Medulla oblongata (tissue), 1 donor: ENCODE measurements at regions not wholly inside any gene's neighbourhood (a gene's known extent, or its start where the extent isn't known, plus 50 kb on each side); places are given as distances from the start of the nearest gene placed in this dataset.
"Not testable (repeated sequence)": the region's sequence is repeated elsewhere in the genome, so short reads cannot be mapped to it uniquely, and the experiment has no call there.

Experiments
- DNase-seq: peaks from one replicate; pipeline ENCODE4 v3.0.0-alpha.2; 2015; ENCODE audit errors: extremely low spot score

GRCh38 chr6:14518515-14519217 is 401.1 kb downstream of the CD83 start:
- no peak for DNase-seq

DNA sequence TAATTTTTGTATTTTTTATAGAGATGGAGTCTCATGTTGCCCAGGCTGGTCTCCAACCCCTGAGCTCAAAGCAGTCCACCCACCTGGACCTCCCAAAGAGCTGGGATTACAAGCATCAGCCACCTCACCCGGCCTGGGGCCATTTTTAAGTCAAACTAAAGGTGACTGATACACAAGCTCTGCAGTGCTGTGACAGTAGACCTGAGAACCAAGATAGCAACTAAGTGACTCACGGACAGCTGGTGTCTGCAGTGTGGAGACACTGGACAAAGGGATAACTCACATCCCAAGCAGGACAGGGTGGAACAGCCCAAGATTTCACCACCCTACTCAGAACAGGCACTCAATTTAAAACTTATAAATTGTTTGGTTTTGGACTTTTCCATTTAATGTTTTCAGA is 402.5 kb downstream of the CD83 start:
- DNase-seq = no peak

GRCh38 chr6:14520536-14520935 is 403.0 kb downstream of the CD83 start:
- no peak for DNase-seq

DNA sequence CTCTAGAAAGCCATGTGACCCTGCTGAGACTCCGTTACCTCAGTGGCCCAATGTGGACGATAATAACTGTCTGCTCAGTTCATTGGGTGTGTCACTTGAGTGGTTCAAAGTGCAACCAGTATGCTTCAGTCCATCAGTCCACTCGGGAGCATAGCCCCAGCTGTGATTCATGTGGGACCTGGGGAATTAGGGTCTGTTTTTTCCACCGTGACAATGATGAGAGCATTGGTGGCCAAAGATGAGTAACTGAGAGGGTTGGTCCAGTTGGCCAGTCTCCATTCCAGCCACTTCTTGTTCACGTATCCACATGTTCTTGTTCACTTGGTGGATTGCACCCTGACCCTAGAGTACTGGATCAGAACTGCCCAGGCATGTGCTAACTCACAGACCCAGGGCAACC is 403.6 kb downstream of the CD83 start:
- no peak for DNase-seq

DNA sequence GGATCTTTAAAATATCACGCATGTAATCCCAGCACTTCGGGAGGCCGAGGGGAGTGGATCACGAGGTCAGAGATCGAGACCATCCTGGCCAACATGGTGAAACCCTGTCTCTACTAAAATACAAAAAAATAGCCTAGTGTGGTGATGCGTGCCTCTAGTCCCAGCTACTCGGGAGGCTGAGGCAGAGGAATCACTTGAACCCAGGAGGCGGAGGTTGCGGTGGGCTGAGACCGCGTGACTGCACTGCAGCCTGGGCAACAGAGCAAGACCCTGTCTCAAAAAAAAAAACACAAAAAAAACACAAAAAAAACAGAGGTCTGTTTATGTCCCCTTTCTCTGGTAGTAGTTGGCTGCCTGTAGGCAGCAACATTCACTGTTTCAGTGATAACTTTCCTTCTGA is 404.3 kb downstream of the CD83 start:
- not testable (repeated sequence) for DNase-seq

DNA sequence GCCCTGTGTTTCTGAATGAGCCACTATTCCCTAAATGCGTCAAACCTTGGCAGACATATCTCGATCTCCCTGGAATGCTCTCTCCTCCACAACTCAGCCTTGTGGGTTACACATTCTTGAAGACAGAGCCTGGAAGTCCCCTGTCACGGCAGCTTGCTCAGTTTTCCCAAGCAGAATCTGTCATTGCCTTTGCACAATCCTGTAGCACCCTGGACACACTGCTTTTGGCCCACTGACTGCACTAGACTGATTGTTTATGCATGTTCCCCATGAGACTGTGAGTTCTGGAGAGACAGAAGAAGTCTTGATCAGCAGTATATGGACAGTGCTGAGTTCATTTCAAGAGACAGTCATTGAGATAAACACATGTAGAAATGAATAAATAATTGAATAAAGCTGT is 406.7 kb downstream of the CD83 start:
- DNase-seq = no peak

GRCh38 chr6:14530385-14530784 is 412.8 kb downstream of the CD83 start:
- no peak for DNase-seq

GRCh38 chr6:14533446-14533845 is 415.9 kb downstream of the CD83 start:
- DNase-seq = no peak

- DNase-seq = no peak
Observed at GRCh38 chr6:14537030-14537429, 419.5 kb downstream of the CD83 start.

- DNase-seq = no peak
Observed at GRCh38 chr6:14540276-14540675, 422.7 kb downstream of the CD83 start.

GRCh38 chr6:14540810-14541540 is 423.4 kb downstream of the CD83 start:
- no peak for DNase-seq

DNA sequence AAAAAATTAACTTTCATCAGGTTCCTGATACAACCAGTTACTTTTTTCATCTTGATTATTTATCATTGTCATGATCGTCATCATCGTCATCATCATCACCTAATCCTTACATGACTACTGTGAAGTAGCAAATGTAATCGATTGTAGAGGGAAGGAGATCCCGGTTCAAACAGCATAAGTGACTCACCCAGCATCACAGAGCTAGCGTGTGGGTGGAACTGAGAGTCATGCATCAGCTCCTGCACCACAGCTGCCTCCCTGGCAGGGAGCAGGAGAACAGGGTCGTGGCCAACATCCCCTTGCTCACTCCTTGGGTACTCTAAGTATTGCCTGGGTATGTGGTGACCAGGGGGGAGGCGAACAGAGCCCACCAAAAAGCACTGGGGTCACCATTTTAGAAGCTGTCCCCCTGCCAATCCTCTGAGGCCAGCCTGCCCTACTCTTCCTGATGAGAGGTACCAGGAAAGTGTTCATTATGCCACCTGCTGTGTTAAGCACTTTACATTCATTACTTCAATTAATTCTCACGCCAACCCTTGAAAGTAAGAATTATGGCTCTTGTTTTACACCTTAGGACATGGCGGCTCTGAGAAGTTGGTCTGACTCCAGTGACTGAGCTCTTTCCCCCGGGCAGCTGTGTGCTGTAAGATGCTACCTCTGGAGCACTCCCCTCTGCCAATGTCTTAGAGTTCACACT is 425.2 kb downstream of the CD83 start:
- no peak for DNase-seq

DNA sequence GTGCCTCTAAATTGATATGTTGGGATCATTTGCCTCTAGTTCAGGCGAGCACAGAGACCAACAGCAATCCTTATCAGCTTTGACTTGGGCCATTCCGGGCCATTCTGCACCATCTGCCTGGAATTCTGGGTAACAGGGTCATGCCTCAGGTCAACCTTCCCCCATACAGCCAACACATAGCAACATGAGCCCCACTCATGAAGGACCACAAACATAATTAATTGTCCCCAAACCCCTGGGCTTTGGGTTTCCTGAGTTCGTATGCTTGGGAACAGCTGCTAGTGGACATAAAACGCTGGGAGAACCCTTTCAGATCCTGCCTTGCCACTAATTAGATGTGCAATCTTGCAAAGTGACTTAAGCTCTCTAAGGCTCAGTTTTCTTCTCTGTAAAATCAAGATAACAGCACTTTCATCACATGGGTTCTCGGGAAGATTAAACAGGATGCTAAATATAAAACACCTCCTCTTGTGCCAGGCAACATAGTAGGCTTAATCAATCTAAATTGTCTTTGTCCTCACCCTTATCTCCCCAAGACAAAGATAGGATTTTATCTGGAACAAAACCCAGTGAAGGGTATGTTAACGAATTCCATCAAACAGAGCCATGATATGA is 426.5 kb downstream of the CD83 start:
- DNase-seq = no peak

- no peak for DNase-seq
Observed at GRCh38 chr6:14544666-14545065, 427.1 kb downstream of the CD83 start.

DNA sequence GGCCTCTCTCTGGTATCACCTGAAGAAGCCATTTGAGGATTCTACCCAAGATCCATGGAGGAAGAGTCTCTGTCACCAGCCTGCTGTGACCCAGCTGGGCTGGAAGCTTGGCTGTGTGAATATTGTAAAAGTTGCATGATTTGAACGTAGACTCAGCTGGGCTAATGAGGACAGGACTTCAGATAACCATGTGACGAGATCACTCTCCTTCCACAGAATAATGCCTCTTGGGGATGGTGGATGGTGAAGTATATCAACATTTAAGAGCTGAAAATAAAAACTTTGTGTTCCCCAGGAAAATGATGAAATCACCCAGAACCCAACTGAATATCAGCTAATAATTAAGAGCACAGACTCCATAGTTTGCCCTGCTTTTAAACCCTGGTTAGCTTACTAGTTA is 427.9 kb downstream of the CD83 start:
- no peak for DNase-seq

- no peak for DNase-seq
Observed at GRCh38 chr6:14546036-14546435, 428.5 kb downstream of the CD83 start.

DNA sequence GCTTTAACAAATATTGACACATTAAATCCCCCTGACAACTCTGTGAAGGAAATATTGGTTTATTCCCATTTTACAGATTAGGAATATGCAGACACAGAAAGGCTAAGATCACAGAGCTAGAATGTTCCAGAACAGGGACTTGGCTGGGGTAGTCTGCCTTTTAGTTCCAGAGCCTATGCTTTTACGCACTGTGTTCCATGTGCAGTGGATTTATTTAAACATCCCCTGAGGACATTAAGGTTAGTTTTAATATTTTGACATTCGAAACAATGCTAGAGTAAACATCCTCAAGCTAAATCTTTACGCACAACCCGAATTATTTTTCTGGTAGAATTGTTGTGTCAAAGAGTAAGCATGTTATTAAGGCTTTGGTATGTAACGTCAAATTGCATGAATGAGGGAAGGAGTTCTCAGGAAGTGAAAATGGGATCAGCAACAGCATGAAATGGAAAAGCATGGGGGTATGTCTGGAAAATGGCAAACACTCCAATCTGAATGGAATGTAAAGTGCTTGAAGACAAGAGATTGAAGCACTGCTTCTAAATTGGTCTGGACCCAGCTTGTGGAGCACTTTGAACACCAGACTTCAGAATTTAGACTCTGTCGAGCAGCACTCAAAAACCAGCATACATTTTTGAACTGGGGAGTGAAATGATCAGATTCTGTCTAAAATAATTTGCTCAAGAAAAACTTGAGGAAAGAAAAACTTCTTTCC is 429.9 kb downstream of the CD83 start:
- DNase-seq = no peak

DNA sequence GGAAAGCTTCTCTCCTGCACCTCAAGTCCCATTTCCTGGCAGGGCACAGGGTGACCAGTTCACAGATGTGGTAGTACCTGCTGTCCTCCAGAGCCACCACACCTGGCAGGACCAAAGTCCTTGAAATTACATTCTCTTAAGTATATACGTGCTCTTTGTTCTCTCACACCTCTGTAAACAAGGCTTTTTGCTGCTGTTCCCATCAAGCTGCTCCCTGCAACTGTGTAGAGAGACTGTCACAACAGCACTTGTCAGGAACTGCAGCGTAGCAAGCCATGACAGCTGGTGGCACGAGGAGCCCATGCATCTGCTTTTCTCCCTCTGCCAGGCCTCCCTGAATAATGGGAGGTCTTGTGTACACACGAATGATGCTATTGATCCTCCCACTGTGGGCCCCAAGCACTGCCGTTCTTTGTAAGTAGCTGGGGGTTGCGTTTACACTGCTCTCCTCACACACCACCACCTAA is 431.8 kb downstream of the CD83 start:
- peak; percentile 49 for DNase-seq

DNA sequence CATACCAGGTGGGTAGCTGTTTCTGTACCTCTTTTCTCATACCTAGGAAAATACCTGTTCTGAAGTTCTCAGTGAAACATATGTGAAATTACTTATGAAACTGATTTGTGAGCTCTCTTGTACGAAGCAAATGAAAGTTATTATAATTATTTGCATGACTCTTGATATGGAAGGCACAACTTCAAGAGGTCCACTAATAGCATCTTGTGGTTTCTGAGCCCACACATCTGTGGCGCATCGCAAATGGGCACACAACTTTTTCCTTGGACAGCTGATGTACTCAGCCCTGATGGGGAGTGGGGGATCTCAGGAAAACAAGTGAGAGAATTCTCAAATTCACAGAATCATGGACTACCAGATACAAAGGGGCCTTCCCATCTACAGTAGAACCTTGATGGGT is 432.3 kb downstream of the CD83 start:
- no peak for DNase-seq

DNA sequence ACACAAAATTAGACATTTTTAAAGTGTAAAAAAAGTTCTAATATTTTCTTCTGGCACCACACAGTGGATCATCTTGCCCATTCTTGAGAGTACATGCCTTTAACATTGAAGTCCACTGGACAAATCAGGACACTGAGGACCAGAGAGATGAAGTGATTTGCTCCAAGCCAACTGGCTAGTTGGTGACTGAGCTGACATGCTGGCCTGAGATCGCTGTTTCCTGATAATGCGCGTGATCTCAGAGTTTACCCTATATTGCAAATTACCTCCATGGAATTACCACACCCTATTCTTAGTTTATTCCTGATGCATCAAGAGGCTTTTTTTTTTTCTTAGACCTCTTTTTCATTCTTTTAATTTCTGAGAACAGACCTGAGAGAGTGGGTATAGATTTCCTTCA is 432.8 kb downstream of the CD83 start:
- no peak for DNase-seq

DNA sequence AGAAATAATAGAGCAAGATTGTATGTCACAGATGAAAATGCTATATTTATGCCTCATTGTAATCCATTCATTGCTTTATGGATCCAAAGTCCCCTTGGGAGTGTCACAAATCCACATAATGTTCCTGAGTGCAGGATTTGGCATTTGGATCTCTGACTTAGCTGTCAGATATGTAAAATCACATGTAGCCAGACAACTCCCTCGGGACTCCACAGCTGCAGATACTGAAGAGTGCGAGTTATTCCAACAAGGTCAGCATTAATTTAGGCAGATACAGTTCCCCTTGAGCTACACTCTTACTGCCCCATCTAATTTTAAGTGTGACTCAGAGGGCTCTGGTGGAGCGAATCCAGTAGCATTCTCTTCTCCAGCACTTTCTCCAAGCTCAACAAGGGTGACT is 433.2 kb downstream of the CD83 start:
- DNase-seq = no peak

DNA sequence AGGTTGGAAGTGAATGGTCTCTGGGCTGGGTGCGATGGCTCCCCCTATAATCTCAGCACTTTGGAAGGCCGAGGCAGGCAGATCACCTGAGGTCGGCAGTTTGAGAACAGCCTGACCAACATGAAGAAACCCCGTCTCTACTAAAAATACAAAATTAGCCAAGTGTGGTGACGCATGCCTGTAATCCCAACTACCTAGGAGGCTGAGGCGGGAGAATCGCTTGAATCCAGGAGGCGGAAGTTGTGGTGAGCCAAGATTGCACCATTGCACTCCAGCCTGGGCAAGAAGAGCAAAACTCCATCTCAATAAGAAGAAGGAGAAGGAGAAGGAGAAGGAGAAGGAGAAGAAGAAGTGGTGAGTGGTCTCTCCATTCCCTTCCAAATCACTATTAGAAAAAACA is 434.0 kb downstream of the CD83 start:
- DNase-seq = not testable (repeated sequence)
